CD4-positive, alpha-beta T cell treated with Interleukin-17A for 1 hour (primary cell): ENCODE measurements at regions not wholly inside any gene's neighbourhood (a gene's known extent, or its start where the extent isn't known, plus 50 kb on each side); places are given as distances from the start of the nearest gene placed in this dataset.
"Not testable (repeated sequence)": the region's sequence is repeated elsewhere in the genome, so short reads cannot be mapped to it uniquely, and the experiment has no call there.

Experiments used
- DNase-seq: peaks from one replicate; pipeline ENCODE4 v3.0.0-alpha.2; 2020

DNA sequence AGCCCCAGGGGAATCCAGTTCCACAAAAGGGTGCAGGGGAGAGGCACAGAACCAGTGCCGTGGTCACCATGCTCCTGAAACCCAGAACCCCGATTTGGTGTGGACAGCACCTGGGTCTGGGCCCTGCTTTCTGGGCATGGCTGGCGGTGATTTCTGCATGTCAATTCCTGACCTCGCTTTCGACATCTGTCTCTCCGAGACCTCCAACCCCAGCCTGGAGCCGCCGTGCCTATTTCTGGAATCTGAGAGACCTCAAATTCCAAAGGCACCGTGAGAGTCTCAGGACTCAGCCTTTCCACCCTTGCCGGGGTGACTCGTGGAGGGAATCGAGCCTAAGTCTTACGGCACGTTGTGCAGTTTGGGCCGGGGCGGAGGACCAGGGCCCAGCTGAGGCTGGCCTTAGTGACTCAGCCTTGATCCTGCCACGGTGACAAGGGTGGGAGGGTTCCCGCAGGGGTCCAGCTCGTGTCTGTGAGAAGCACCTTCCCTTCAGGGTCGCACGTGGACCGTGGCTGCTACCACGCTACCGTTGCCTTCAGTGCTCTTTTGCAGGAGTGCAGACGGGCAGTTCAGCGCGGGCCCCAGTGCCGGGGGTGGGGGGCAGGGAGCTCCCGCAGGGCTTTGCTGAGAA lies 133.7 kb downstream of the PXDC1 start:
- no peak for DNase-seq

- no peak for DNase-seq
Observed at GRCh38 chr6:3617192-3617631, 134.3 kb downstream of the PXDC1 start.

GRCh38 chr6:3616565-3617176 lies 134.8 kb downstream of the PXDC1 start:
- DNase-seq, result no peak

DNA sequence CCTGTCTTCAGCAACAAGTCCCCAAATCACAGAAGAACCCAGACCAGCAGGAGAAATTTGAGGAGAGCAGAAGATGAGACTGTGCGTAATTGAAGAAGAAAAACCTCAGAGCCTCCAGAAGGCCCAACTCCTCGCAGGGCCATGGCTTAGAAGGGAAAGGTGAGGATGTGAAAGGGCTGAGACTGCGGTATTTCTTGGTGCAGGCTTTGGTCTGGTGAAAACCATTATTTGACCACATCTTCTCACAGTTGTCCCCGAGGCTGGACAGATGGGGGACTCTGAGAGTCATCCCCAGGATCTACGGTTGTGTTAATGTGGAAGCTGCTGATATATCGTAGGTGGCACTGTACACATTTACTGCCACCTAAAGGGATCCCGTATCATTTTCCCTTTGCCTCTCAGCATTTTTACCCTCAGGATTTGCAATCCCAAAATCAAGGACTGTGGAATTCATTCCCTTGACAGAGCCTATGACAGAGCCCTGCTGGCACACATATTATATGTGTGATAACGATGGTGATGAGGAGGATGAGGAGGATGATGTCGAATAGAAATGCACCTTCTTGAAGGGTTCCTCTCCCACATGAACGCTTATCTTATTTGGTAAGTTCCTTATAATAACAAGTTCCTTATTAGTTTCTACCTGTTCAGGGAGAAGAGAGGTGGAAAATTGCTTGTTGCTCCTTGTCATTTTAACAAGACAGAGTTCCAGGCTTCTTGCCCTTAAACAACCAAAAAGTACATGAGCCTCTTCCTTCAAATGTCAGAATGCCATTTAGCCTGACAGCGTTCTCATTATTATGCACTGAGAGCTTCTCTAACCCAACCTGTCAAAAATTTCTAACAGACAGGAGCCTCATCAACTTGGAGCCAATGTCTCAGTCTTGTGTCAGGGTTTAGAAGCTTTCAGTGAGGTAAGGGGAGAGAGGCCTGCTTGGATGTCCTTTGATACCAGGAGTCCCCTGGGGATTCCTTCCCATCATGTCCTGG lies 135.8 kb downstream of the PXDC1 start:
- no peak for DNase-seq

DNA sequence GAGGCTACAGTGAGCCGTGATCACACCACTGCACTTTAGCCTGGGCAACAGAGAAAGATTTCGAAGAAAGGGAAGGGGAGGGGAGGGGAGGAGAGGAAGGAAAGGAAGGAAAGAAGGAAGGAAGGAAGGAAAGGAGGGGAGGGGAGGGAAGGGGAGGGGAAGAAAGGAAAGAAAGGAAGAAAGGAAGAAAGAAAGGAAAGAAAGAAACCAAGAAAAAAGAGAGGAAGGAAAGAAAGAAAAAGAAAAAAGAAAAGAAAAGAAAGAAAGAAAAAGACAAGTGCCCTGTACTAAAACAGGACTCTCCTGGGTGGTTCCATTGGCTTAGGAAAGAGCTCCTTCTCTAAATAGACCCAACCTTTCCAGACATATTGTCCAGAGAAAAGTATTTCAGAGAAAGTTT lies 136.6 kb downstream of the PXDC1 start:
- DNase-seq, result no peak

GRCh38 chr6:3613565-3613964 lies 137.9 kb downstream of the PXDC1 start:
- not testable (repeated sequence) for DNase-seq

DNA sequence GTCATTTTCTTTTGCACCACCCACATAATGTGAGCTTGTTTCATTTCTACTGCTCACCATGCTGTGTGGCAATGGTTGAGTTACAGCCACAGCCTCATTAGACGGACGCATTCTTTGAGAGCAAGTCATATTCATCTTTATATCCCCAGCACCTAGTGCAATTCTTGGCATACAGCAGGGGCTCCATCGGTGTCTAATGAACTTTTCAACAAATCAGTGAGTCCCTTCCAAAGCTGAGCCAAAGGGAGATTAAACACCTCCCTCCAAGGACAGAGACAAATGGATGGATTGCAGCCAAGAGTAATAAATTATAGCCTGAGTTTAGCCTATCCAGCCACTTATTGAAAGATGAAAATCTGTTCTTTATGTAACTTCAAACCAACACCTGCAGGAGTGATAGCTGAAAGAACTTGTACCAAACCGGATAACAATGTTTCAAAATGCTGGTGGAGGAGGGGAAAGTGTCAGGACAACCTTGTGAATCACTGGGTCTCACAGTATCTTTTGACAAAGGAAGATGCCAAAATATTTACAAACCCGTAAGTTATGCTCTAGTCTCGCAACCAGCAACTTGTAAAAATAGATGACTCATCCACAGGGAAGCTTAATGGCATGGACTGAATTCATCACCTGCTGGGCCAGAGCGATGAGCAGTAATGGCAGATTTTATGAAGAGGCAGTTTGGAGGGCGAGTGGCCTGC lies 139.0 kb downstream of the PXDC1 start:
- no peak for DNase-seq

DNA sequence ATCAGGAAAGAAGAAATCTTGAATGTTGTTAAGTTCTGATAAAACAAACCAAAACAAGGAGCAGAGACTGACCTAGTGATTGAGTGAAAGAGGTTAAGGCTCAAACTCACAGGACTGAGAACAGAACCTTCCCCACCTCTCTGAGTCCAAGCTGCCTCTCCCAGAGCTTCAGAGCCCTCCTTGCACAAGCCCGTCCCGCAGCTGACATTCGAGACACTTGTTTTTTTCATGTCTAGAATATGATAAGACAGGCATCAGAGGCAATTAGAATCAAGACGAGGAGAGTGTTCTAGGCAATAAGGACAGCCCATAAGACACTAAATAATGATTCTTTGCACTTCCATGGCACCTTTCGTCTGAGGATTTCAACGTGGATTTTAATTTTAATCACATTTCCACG lies 140.6 kb downstream of the PXDC1 start:
- no peak for DNase-seq

- DNase-seq, result no peak
Observed at GRCh38 chr6:3610206-3610605, 141.3 kb downstream of the PXDC1 start.

DNA sequence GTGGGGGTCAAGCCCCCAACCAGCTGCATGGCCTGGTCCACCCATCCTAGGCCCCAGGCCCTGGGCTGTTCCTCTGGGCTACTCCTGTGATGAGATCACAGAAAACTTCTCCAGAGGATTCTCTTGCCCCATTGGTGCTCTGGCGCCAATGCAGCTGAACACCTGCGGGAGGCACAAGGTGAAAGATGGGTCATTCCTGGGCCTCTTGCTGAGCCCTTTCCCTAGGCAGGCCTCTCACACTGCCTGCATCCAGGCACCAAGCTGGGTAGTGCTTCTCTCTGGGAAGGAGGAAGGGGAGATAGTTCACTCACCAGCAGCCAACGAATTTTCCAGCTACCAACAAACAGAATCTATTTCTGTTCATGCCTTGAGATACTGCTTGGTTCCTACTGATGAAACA lies 142.1 kb downstream of the PXDC1 start:
- no peak for DNase-seq

- DNase-seq, result no peak
Observed at GRCh38 chr6:3608159-3608558, 143.4 kb downstream of the PXDC1 start.

- DNase-seq, result no peak
Observed at GRCh38 chr6:3607599-3607998, 143.9 kb downstream of the PXDC1 start.

DNA sequence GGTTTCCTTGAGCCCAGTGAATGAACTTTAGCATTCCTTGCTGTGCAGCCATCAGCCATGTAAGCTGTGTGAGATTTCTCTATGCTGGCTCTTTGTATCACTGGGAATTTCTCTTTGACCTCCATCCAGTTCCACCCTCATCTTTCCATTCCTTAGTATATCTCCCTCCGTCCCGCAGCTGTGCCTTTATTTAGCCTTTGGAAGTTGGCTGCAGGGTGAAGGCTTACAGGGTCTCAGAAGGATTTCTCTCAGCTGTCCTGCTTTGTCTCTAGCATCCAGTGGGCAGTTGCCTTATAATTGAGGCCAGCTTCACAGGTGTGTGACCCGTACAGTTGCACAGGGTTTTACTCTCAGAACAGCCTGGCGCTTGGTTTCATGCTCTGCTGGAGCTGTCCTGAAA lies 144.3 kb downstream of the PXDC1 start:
- no peak for DNase-seq

DNA sequence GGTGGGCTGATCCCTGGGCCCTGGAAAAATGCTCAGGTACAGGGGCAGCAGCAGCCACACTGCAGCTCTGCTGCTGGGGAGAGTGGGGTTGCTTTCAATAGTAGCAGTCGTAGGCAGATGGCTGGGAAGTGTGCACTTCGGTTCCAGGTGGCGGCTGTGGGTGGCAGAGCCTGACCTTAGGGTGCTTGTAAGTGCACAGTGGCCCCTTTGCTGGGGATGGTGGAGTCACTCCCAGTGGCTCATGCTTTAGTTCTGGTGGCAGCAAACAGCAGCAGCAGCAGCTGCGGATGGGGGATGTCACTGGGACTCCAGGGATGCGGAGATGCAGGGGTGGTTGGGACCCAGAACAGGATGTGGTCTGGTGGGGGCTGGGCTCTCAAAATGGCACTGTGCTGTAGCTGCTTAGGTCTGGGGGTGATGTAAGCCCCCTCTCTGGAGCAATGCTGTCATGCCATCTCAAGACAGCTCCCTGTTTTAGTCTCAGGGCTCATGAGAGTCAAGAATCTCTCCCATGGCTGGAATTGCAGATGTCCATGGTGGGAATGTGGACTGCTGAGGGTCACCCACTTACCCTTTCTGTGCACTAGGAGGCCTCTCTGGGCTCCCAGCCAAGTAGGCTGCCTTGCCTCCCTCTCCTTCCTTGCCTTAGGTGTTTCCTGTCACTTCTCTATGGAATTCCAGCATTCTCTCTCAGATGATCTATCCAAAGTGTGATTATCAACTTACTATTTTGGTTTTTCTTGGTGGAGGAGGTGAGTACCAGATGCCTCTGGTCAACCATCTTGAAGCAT lies 146.7 kb upstream of the SLC22A23 start:
- DNase-seq, result no peak

- DNase-seq, result no peak
Observed at GRCh38 chr6:3601570-3601969, 144.7 kb upstream of the SLC22A23 start.

- no peak for DNase-seq
Observed at GRCh38 chr6:3597500-3598064, 140.7 kb upstream of the SLC22A23 start.

- DNase-seq, result no peak
Observed at GRCh38 chr6:3596766-3597165, 139.9 kb upstream of the SLC22A23 start.

DNA sequence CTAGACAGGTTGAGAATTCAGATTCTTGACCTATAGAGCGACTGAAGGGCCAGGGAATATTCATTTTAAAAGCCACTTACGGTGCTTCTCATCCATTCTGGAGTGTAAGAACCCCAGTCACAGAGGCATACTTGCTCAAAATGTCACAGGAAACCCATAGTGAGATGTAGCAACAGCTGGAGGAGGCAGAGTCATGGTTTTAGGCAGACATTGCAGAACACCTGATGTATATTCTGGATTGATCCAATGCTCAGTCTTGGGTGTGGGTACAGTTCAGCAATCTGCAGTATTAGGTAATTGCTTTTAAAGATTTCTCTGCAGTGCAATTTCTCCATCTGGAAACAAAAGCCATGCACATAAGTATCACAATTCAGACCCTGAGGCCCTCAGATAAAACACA lies 137.4 kb upstream of the SLC22A23 start:
- no peak for DNase-seq

- DNase-seq, result no peak
Observed at GRCh38 chr6:3593161-3593560, 136.3 kb upstream of the SLC22A23 start.

GRCh38 chr6:3592371-3592941 lies 135.6 kb upstream of the SLC22A23 start:
- DNase-seq, result no peak

DNA sequence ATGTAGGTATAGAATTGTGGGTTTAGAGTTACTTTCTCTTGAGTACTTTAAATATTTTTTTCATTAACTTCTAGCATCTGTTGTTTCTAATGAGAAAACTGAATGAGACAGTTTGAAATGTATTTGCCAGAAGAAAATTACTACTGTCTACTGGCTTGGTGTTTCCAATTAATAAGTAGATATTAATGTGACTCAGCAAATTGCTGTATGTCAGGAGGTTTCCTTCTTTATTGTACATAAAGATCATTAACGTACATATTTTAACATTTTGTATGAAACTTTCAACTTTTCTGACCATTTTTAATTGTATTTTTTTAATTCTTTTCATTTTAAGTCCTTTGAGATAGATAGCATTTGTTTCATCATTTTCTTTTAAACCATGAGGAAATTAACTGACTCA lies 135.1 kb upstream of the SLC22A23 start:
- DNase-seq, result no peak

- no peak for DNase-seq
Observed at GRCh38 chr6:3587660-3588059, 130.8 kb upstream of the SLC22A23 start.
